ENCODE measurements at regions not wholly inside any gene's neighbourhood (a gene's known extent, or its start where the extent isn't known, plus 50 kb on each side); places are given as distances from the start of the nearest gene placed in this dataset.
A peak's percentile ranks its signal among the peaks of the same experiment; 100 is the strongest.

GRCh38 chr5:173719731-173720082 is 103.3 kb upstream of the BOD1 start (continued):
- TF ChIP-seq, protein P1, sequence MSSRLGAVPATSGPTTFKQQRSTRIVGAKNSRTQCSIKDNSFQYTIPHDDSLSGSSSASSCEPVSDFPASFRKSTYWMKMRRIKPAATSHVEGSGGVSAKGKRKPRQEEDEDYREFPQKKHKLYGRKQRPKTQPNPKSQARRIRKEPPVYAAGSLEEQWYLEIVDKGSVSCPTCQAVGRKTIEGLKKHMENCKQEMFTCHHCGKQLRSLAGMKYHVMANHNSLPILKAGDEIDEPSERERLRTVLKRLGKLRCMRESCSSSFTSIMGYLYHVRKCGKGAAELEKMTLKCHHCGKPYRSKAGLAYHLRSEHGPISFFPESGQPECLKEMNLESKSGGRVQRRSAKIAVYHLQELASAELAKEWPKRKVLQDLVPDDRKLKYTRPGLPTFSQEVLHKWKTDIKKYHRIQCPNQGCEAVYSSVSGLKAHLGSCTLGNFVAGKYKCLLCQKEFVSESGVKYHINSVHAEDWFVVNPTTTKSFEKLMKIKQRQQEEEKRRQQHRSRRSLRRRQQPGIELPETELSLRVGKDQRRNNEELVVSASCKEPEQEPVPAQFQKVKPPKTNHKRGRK (CRISPR knock-in tag; IDR thresholded peaks at IDR 0.05) = no peak
- TF ChIP-seq, protein P2, sequence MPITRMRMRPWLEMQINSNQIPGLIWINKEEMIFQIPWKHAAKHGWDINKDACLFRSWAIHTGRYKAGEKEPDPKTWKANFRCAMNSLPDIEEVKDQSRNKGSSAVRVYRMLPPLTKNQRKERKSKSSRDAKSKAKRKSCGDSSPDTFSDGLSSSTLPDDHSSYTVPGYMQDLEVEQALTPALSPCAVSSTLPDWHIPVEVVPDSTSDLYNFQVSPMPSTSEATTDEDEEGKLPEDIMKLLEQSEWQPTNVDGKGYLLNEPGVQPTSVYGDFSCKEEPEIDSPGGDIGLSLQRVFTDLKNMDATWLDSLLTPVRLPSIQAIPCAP (CRISPR knock-in tag; IDR thresholded peaks at IDR 0.05; ENCODE audit: low read depth) = 0 out of 2 replicates have a peak, but pooled peaks have one; percentile 39
- TF ChIP-seq, protein P3, sequence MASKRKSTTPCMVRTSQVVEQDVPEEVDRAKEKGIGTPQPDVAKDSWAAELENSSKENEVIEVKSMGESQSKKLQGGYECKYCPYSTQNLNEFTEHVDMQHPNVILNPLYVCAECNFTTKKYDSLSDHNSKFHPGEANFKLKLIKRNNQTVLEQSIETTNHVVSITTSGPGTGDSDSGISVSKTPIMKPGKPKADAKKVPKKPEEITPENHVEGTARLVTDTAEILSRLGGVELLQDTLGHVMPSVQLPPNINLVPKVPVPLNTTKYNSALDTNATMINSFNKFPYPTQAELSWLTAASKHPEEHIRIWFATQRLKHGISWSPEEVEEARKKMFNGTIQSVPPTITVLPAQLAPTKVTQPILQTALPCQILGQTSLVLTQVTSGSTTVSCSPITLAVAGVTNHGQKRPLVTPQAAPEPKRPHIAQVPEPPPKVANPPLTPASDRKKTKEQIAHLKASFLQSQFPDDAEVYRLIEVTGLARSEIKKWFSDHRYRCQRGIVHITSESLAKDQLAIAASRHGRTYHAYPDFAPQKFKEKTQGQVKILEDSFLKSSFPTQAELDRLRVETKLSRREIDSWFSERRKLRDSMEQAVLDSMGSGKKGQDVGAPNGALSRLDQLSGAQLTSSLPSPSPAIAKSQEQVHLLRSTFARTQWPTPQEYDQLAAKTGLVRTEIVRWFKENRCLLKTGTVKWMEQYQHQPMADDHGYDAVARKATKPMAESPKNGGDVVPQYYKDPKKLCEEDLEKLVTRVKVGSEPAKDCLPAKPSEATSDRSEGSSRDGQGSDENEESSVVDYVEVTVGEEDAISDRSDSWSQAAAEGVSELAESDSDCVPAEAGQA (IDR thresholded peaks at IDR 0.05; ENCODE audit: low read depth) = peak; percentile 37; the same call in 1 of the 2 replicates
- TF ChIP-seq, protein P3 (CRISPR knock-in tag; IDR thresholded peaks at IDR 0.05; ENCODE audit: borderline replicate concordance) = no peak
- TF ChIP-seq SNAPC2 (CRISPR knock-in tag; IDR thresholded peaks at IDR 0.05) = no peak
- TF ChIP-seq TAF1 (CRISPR knock-in tag; IDR thresholded peaks at IDR 0.05) = no peak
- no peak for TF ChIP-seq NCOA1 (CRISPR knock-in tag; IDR thresholded peaks at IDR 0.05)
- TF ChIP-seq FOSL1 (CRISPR knock-in tag; IDR thresholded peaks at IDR 0.05; ENCODE audit: borderline replicate concordance) = no peak
- peak; percentile 61 for TF ChIP-seq NCOA2 (CRISPR knock-in tag; IDR thresholded peaks at IDR 0.05)
- peak; percentile 96 for TF ChIP-seq PATZ1 (CRISPR knock-in tag; IDR thresholded peaks at IDR 0.05)
- peak; percentile 70; the same call in 1 of the 2 replicates for TF ChIP-seq CAMTA2 (CRISPR knock-in tag; IDR thresholded peaks at IDR 0.05; ENCODE audit: borderline replicate concordance)
- TF ChIP-seq PAWR (CRISPR knock-in tag; IDR thresholded peaks at IDR 0.05; ENCODE audit: borderline replicate concordance) = no peak
- TF ChIP-seq ZFP1 (CRISPR knock-in tag; IDR thresholded peaks at IDR 0.05) = 0 out of 2 replicates have a peak, but pooled peaks have one; percentile 36
- TF ChIP-seq KDM5A (IDR thresholded peaks at IDR 0.05; ENCODE audit: borderline replicate concordance, low read length) = no peak
- no peak for TF ChIP-seq U2AF1 (optimal IDR thresholded peaks at IDR 0.05; ENCODE audit: low read depth, low read length)
- no peak; the same call in 1 of the 2 replicates for TF ChIP-seq ZNF598 (CRISPR knock-in tag; IDR thresholded peaks at IDR 0.05; ENCODE audit: borderline replicate concordance)
- TF ChIP-seq ELF3 (CRISPR knock-in tag; IDR thresholded peaks at IDR 0.05) = peak; percentile 30; the same call in 1 of the 2 replicates
- no peak for TF ChIP-seq DNMT3B (CRISPR knock-in tag; conservative IDR thresholded peaks at IDR 0.05)
- no peak for TF ChIP-seq PLSCR1 (CRISPR knock-in tag; IDR thresholded peaks at IDR 0.05; ENCODE audit: borderline replicate concordance)
- TF ChIP-seq REL (CRISPR knock-in tag; conservative IDR thresholded peaks at IDR 0.05) = no peak
- 0 out of 2 replicates have a peak, but pooled peaks have one; percentile 33 for TF ChIP-seq PHF20 (CRISPR knock-in tag; IDR thresholded peaks at IDR 0.05)

All from HepG2 (cell line).